ENCODE measurements at regions not wholly inside any gene's neighbourhood (a gene's known extent, or its start where the extent isn't known, plus 50 kb on each side); places are given as distances from the start of the nearest gene placed in this dataset.

GRCh38 chr2:82230406-82230805, 1925.9 kb upstream of the LRRTM1 start:
- TF ChIP-seq, protein P1, sequence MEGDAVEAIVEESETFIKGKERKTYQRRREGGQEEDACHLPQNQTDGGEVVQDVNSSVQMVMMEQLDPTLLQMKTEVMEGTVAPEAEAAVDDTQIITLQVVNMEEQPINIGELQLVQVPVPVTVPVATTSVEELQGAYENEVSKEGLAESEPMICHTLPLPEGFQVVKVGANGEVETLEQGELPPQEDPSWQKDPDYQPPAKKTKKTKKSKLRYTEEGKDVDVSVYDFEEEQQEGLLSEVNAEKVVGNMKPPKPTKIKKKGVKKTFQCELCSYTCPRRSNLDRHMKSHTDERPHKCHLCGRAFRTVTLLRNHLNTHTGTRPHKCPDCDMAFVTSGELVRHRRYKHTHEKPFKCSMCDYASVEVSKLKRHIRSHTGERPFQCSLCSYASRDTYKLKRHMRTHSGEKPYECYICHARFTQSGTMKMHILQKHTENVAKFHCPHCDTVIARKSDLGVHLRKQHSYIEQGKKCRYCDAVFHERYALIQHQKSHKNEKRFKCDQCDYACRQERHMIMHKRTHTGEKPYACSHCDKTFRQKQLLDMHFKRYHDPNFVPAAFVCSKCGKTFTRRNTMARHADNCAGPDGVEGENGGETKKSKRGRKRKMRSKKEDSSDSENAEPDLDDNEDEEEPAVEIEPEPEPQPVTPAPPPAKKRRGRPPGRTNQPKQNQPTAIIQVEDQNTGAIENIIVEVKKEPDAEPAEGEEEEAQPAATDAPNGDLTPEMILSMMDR (conservative IDR thresholded peaks at IDR 0.05; ENCODE audit: low read depth, low read length): no peak
- no peak for TF ChIP-seq EZH2 (IDR thresholded peaks at IDR 0.05; ENCODE audit: borderline replicate concordance, low read depth, low read length, poor library complexity, severe bottlenecking)

Measured in A673 (cell line).